Vagina (tissue), 2 donors: ENCODE measurements at regions not wholly inside any gene's neighbourhood (a gene's known extent, or its start where the extent isn't known, plus 50 kb on each side); places are given as distances from the start of the nearest gene placed in this dataset.

Experiments used
- CTCF ChIP-seq, 3 experiments: fragments of 450-650 bp in 2 of 3; fragments of 200-600 bp in 1 of 3; sonication (generic) in 1 of 3; IDR thresholded peaks; one replicate each; pipeline ENCODE4 v1.5.1; 2017 to 2019; ENCODE audit warnings: antibody characterized with exemption in 3 of 3, mild to moderate bottlenecking in 2 of 3, moderate library complexity in 2 of 3
- POLR2AphosphoS5 ChIP-seq, 2 donors: sonication (generic); formaldehyde crosslinking; IDR thresholded peaks; one replicate each; pipeline ENCODE4 v1.9.0; 2017; ENCODE audit warnings: antibody characterized with exemption in 2 of 2, mild to moderate bottlenecking in 2 of 2, low read depth in 1 of 2; ENCODE audit not compliant: insufficient read depth in 1 of 2

DNA sequence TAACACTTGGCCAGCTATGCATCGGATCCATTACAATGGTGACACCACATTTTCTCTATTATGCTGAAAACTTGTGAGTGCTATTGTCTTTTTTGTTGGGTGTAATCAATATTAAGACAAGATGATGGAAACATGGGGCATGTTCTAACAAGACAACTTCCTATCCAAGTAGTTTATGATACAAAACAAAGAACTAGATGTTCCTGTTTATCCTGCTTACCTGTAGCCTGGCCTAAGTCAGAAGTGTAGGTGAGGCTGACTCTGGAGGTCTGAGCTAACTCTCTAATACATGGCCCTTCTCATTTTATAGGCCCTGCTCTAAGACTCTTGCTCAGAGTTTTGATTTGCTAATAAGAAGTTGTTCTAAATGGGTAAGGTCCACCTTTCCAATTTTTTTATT, 242.4 kb upstream of the STXBP5 start:
- TF ChIP-seq POLR2AphosphoS5 (IDR thresholded peaks at IDR 0.05; ENCODE audit: insufficient read depth in 1 of 2, low read depth in 1 of 2) (no peak), CTCF (IDR thresholded peaks at IDR 0.05) (no peak)
